Fibroblast of pulmonary artery (primary cell): ENCODE measurements at regions not wholly inside any gene's neighbourhood (a gene's known extent, or its start where the extent isn't known, plus 50 kb on each side); places are given as distances from the start of the nearest gene placed in this dataset.

Experiments used
- DNase-seq: peaks from one replicate; pipeline ENCODE4 v3.0.0-alpha.2; 2010; ENCODE audit warnings: low read depth
- H3K4me3 ChIP-seq: replicated peaks from 2 replicates; pipeline ENCODE4 v1.5.1; 2011; ENCODE audit warnings: low read depth, mild to moderate bottlenecking, control low read depth, low read length, moderate library complexity
- CTCF ChIP-seq: IDR thresholded peaks from 2 replicates; pipeline ENCODE4 v1.5.1; 2011; ENCODE audit warnings: mild to moderate bottlenecking, control low read depth, low read length, inconsistent platforms; ENCODE audit errors: missing control alignments

- DNase-seq, result no peak
- no peak for TF ChIP-seq CTCF
- H3K4me3 ChIP-seq, result no peak overlapping the region
These were observed 133.8 kb downstream of the ADAM29 start for GRCh38 chr4:175051974-175052373.

DNA sequence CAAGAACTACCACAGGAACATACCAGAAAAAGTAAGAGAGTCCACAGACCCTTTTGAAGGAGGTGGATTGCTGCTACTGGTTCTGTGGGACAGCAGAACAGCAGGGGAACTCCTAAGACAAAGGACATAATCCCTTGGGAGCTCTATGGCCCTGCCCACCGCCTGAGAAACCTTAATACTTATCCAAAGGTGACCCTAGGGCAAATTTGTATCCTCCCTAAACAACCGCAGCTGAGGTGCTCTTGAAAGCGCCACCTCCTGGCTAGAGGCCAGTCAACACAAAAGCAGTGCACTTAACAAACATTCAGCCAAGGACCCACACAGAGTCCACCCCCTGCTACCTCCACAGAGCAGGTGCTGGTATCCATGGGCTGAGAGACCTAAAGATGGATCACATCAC lies 136.8 kb downstream of the ADAM29 start:
- H3K4me3 ChIP-seq, result no peak overlapping the region
- DNase-seq, result no peak
- no peak for TF ChIP-seq CTCF

GRCh38 chr4:175062183-175062592 lies 144.0 kb downstream of the ADAM29 start:
- no peak for TF ChIP-seq CTCF

GRCh38 chr4:175065228-175065627 lies 147.1 kb downstream of the ADAM29 start:
- no peak for DNase-seq
- TF ChIP-seq CTCF, result no peak
- no peak overlapping the region for H3K4me3 ChIP-seq

More at GRCh38 chr4:175062183-175062592, 144.0 kb downstream of the ADAM29 start:
- H3K4me3 ChIP-seq, result no peak overlapping the region
- no peak for DNase-seq

DNA sequence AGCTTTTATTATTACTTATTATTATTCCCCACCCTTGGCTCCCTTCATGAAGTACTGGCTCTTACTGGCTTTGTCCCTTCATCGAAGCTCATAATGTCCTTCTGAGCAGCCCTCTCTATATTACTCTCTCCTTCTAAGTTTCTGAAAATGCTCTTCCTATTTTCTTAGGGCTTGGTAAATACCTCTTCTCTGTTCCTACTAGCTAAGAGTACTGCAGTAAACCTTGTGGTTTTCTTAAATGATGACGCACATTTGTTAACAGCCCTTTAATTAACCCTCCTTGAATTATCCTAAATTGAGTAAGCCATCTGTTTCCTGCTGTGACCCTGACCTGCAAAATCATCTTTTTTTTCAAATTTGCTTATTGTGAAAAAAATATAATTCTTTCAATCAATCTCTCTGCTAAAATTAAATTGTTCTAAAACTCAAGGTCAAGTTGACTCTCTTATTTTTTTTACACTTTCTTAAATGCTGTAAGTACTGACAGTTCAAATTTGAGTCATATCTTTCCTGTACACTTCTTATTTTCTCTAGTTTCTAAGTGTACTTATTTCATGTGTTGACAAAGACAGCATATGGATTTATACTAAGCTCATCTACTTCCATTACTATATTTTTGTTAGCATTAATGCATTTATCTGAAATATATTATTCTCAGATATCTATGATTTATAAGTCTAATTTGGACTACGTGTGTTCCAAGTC lies 148.9 kb downstream of the ADAM29 start:
- TF ChIP-seq CTCF, result no peak
- no peak overlapping the region for H3K4me3 ChIP-seq
- DNase-seq, result no peak

DNA sequence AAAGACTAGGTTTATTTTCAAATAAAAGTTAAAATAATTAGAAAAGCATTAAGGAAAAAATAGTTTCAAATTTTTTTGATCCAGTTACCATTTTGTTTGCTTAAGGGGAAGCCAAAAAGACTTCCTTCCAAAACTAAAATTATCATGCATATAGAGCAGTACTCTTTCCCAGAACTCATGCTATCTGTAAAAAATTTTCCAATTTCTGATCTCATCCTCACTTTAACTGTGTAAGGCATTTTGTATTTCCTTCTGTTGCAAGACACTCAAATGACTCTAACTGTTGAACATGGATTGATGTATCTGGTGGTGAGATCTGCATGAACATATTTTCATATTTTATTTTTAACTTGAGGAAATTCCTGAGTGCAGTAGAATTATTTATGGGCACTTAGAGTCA lies 150.1 kb downstream of the ADAM29 start:
- TF ChIP-seq CTCF, result no peak
- DNase-seq, result no peak
- no peak overlapping the region for H3K4me3 ChIP-seq

- TF ChIP-seq CTCF, result no peak
- DNase-seq, result no peak
- H3K4me3 ChIP-seq, result no peak overlapping the region
These were observed 152.3 kb downstream of the ADAM29 start for GRCh38 chr4:175070444-175070843.
